ENCODE measurements at regions not wholly inside any gene's neighbourhood (a gene's known extent, or its start where the extent isn't known, plus 50 kb on each side); places are given as distances from the start of the nearest gene placed in this dataset.

GRCh38 chr5:96114736-96115135, 153.1 kb upstream of the ELL2 start:
- no peak for FAIRE-seq
- POLR2A ChIA-PET, result no interaction called here

GRCh38 chr5:96113170-96113939, 151.7 kb upstream of the ELL2 start:
- intact Hi-C loops (cut with micrococcal nuclease), result loop anchor here (10.0 kb wide), 1 partner anchor 221 kb away; no protein-coding TSS in a partner anchor
- ChIA-PET POLR2A (no interaction called here), CTCF (no interaction called here)

More at GRCh38 chr5:96114736-96115135, 153.1 kb upstream of the ELL2 start:
- BruUV-seq (replicated peaks), result no TSS peak
- no peaks in the 10 kb centered on the region for H3K9me3 ChIP-seq (replicated peaks; ENCODE audit: control insufficient read depth, insufficient read depth, low read length)
- no peak overlapping the region for H3K27ac ChIP-seq (ENCODE audit: insufficient read depth, low read depth, low read length)
- CTCF ChIA-PET, result interaction anchor here (1.0 kb wide), 1 partner anchor 36 kb away, joined by 3 read pairs; no protein-coding TSS in a partner anchor
- no peak overlapping the region for H3K4me2 ChIP-seq (ENCODE audit: insufficient read depth, low read length)
- H3K4me3 ChIP-seq (replicated peaks in 1 of 3; ENCODE audit: insufficient read depth in 1 of 3, low read depth in 1 of 3, low read length in 3 of 3), result no peak overlapping the region
- H4K20me1 ChIP-seq (replicated peaks; ENCODE audit: control insufficient read depth, extremely low read depth, insufficient read depth, low read length), result no peaks in the 10 kb centered on the region
- H3K9ac ChIP-seq (replicated peaks; ENCODE audit: extremely low read depth, insufficient read depth, low read length), result no peak overlapping the region
- intact Hi-C loops (cut with micrococcal nuclease) (loop anchor here (10.0 kb wide), 1 partner anchor 220 kb away; no protein-coding TSS in a partner anchor), dilution Hi-C loops (cut with MboI; ENCODE audit: extremely low pct_ligation_motif_present, low sequenced_read_pairs) (no loop called here)
- no peaks in the 10 kb centered on the region for H3K36me3 ChIP-seq (ENCODE audit: control insufficient read depth in 2 of 2, extremely low read depth in 1 of 2, insufficient read depth in 2 of 2, low read length in 2 of 2)
- H3K9me1 ChIP-seq (replicated peaks; ENCODE audit: control insufficient read depth, extremely low read depth, insufficient read depth, low read length), result no peaks in the 10 kb centered on the region
- H3K27me3 ChIP-seq (ENCODE audit: control insufficient read depth in 2 of 2, insufficient read depth in 2 of 2, low read length in 2 of 2), result no peaks in the 10 kb centered on the region
- TF ChIP-seq POLR2AphosphoS5 (IDR thresholded peaks at IDR 0.05; ENCODE audit: insufficient read depth, low read depth, low read length) (no peak), FOS (IDR thresholded peaks at IDR 0.05; ENCODE audit: borderline replicate concordance, insufficient read depth, low read length) (peak; percentile 16)
- H2AFZ ChIP-seq (ENCODE audit: low read depth, low read length), result no peak overlapping the region
- no peak for DNase-seq (ENCODE audit: low read depth, low spot score)
- no peaks in the 10 kb centered on the region for H3K79me2 ChIP-seq (ENCODE audit: control insufficient read depth, insufficient read depth, low read length)
- H3K4me1 ChIP-seq (ENCODE audit: control insufficient read depth, extremely low read depth, insufficient read depth, low read length), result peaks cover 7% of the 10 kb centered on the region

More at GRCh38 chr5:96113170-96113939, 151.7 kb upstream of the ELL2 start:
- Histone ChIP-seq H2AFZ (ENCODE audit: low read depth, low read length) (no peak overlapping the region), H3K9me3 (replicated peaks; ENCODE audit: control insufficient read depth, insufficient read depth, low read length) (no peaks in the 10 kb centered on the region), H3K27ac (ENCODE audit: insufficient read depth, low read depth, low read length) (no peak overlapping the region), H3K9ac (replicated peaks; ENCODE audit: extremely low read depth, insufficient read depth, low read length) (no peak overlapping the region), H3K9me1 (replicated peaks; ENCODE audit: control insufficient read depth, extremely low read depth, insufficient read depth, low read length) (no peaks in the 10 kb centered on the region), H3K4me1 (ENCODE audit: control insufficient read depth, extremely low read depth, insufficient read depth, low read length) (peaks cover 7% of the 10 kb centered on the region), H4K20me1 (replicated peaks; ENCODE audit: control insufficient read depth, extremely low read depth, insufficient read depth, low read length) (no peaks in the 10 kb centered on the region), H3K79me2 (ENCODE audit: control insufficient read depth, insufficient read depth, low read length) (no peaks in the 10 kb centered on the region), H3K36me3 (ENCODE audit: control insufficient read depth in 2 of 2, extremely low read depth in 1 of 2, insufficient read depth in 2 of 2, low read length in 2 of 2) (no peaks in the 10 kb centered on the region), H3K4me2 (ENCODE audit: insufficient read depth, low read length) (no peak overlapping the region), H3K27me3 (ENCODE audit: control insufficient read depth in 2 of 2, insufficient read depth in 2 of 2, low read length in 2 of 2) (no peaks in the 10 kb centered on the region), H3K4me3 (replicated peaks in 1 of 3; ENCODE audit: insufficient read depth in 1 of 3, low read depth in 1 of 3, low read length in 3 of 3) (no peak overlapping the region)
- FAIRE-seq, result no peak
- DNase-seq (ENCODE audit: low read depth, low spot score), result no peak
- TF ChIP-seq MAX (IDR thresholded peaks at IDR 0.05; ENCODE audit: insufficient read depth, insufficient read length), result no peak
- TF ChIP-seq GATA2 (IDR thresholded peaks at IDR 0.05; ENCODE audit: insufficient read depth, insufficient read length, low read depth, low read length), result no peak
- dilution Hi-C loops (cut with MboI; ENCODE audit: extremely low pct_ligation_motif_present, low sequenced_read_pairs), result no loop called here
- BruUV-seq (replicated peaks), result no TSS peak
